Left ventricle myocardium inferior (tissue), 1 donor: ENCODE measurements at regions not wholly inside any gene's neighbourhood (a gene's known extent, or its start where the extent isn't known, plus 50 kb on each side); places are given as distances from the start of the nearest gene placed in this dataset.

Experiments used
- DNase-seq: peaks from one replicate; pipeline ENCODE4 v3.0.0-alpha.2; 2020
- H3K27ac ChIP-seq: fragments of 200-600 bp; replicated peaks from 2 replicates; pipeline ENCODE4 v1.8.0; 2021
- H3K27me3 ChIP-seq: fragments of 200-600 bp; 2 replicates; pipeline ENCODE4 v1.8.0; 2021; ENCODE audit warnings: low read depth
- H3K36me3 ChIP-seq: fragments of 200-600 bp; 2 replicates; pipeline ENCODE4 v1.8.0; 2021
- H3K4me1 ChIP-seq: fragments of 200-600 bp; 2 replicates; pipeline ENCODE4 v1.8.0; 2021
- H3K4me3 ChIP-seq: fragments of 200-600 bp; 2 replicates; pipeline ENCODE4 v1.8.0; 2021; ENCODE audit warnings: mild to moderate bottlenecking, moderate library complexity
- H3K9me3 ChIP-seq: fragments of 200-600 bp; replicated peaks from 2 replicates; pipeline ENCODE4 v1.8.0; 2021
- intact Hi-C: fragments of 100-400 bp; cut with micrococcal nuclease; formaldehyde crosslinking; loops from one replicate; pipeline ENCODE4 v1.11.0; 2022
- TF ChIP-seq, protein P1 (sequence below): fragments of 200-600 bp; IDR thresholded peaks from 2 replicates; pipeline ENCODE4 v1.8.0; 2021; ENCODE audit warnings: antibody characterized with exemption, mild to moderate bottlenecking, borderline replicate concordance
- donor health status: DM: no; HTN: yes; CAD: no; lungs with severe emphysema.

DNA sequence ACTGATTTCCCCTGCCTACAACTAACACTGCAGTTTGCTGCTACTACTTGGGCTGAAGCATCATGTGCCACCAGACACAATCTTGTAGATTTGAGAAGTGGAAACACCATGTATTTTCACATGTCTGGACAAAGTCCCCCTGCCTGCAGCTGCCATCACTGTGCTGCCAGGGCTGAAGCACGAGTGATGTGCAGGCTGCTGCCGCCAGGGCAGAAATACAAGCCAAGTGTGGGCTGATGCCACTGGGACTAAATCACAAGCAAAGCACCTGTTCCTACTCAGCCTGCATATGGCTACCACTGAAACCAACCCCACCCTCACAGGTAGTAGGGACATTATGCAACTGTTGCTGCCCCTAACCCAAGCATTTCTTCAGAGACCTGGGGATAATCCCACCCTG, 179.5 kb upstream of the SLC35G4 start:
- TF ChIP-seq, protein P1, sequence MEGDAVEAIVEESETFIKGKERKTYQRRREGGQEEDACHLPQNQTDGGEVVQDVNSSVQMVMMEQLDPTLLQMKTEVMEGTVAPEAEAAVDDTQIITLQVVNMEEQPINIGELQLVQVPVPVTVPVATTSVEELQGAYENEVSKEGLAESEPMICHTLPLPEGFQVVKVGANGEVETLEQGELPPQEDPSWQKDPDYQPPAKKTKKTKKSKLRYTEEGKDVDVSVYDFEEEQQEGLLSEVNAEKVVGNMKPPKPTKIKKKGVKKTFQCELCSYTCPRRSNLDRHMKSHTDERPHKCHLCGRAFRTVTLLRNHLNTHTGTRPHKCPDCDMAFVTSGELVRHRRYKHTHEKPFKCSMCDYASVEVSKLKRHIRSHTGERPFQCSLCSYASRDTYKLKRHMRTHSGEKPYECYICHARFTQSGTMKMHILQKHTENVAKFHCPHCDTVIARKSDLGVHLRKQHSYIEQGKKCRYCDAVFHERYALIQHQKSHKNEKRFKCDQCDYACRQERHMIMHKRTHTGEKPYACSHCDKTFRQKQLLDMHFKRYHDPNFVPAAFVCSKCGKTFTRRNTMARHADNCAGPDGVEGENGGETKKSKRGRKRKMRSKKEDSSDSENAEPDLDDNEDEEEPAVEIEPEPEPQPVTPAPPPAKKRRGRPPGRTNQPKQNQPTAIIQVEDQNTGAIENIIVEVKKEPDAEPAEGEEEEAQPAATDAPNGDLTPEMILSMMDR = no peak
- Histone ChIP-seq H3K27me3 (peaks cover 25% of the 10 kb centered on the region), H3K27ac (no peak overlapping the region), H3K9me3 (no peaks in the 10 kb centered on the region), H3K36me3 (no peaks in the 10 kb centered on the region), H3K4me3 (no peak overlapping the region), H3K4me1 (no peaks in the 10 kb centered on the region)
- no peak for DNase-seq
- intact Hi-C loops = no loop called here

DNA sequence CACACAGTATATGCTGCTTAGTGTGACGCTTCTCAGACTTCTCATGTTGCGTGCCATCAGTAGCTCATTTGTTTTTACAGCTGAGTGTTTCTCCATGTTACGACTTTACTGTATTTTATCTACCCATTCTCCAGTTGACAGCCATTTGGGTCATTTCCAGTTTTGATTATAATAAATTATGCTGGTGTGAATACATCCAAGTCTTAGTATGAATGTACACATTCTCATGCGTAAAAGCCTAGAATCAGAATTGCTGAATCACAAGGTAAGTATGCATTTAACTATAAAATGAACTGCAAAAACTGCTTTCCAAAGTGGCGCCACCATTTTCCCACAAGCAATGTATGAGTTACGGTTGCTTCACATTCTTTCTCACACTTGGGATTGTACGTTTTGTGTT, 184.2 kb upstream of the SLC35G4 start:
- no peak overlapping the region for H3K4me3 ChIP-seq
- H3K4me1 ChIP-seq = no peaks in the 10 kb centered on the region
- intact Hi-C loops = no loop called here
- no peaks in the 10 kb centered on the region for H3K9me3 ChIP-seq
- no peak overlapping the region for H3K27ac ChIP-seq
- TF ChIP-seq, protein P1 = no peak
- H3K36me3 ChIP-seq = no peaks in the 10 kb centered on the region
- no peak for DNase-seq
- H3K27me3 ChIP-seq = peaks cover 4% of the 10 kb centered on the region

- Histone ChIP-seq H3K27ac (no peak overlapping the region), H3K9me3 (no peaks in the 10 kb centered on the region), H3K4me1 (no peaks in the 10 kb centered on the region), H3K4me3 (no peak overlapping the region), H3K27me3 (no peaks in the 10 kb centered on the region), H3K36me3 (no peaks in the 10 kb centered on the region)
- intact Hi-C loops = no loop called here
- TF ChIP-seq, protein P1 = no peak
- no peak for DNase-seq
These were observed 190.1 kb upstream of the SLC35G4 start for GRCh38 chr18:11419338-11419737.

GRCh38 chr18:11412811-11413210, 196.6 kb upstream of the SLC35G4 start:
- intact Hi-C loops = no loop called here
- no peaks in the 10 kb centered on the region for H3K4me1 ChIP-seq
- TF ChIP-seq, protein P1 = no peak

GRCh38 chr18:11411048-11411447, 198.3 kb upstream of the SLC35G4 start:
- Histone ChIP-seq H3K36me3 (no peaks in the 10 kb centered on the region), H3K9me3 (no peaks in the 10 kb centered on the region), H3K4me3 (no peak overlapping the region), H3K4me1 (no peaks in the 10 kb centered on the region), H3K27ac (no peak overlapping the region), H3K27me3 (peaks cover 3% of the 10 kb centered on the region)
- TF ChIP-seq, protein P1 = no peak
- DNase-seq = no peak
- intact Hi-C loops = no loop called here

More at GRCh38 chr18:11412811-11413210, 196.6 kb upstream of the SLC35G4 start:
- peaks cover 3% of the 10 kb centered on the region for H3K27me3 ChIP-seq
- H3K9me3 ChIP-seq = no peaks in the 10 kb centered on the region
- no peak for DNase-seq
- H3K36me3 ChIP-seq = no peaks in the 10 kb centered on the region
- no peak overlapping the region for H3K4me3 ChIP-seq
- H3K27ac ChIP-seq = no peak overlapping the region
